IPS-18a (cell line): ENCODE measurements at regions not wholly inside any gene's neighbourhood (a gene's known extent, or its start where the extent isn't known, plus 50 kb on each side); places are given as distances from the start of the nearest gene placed in this dataset.

ENCODE experiments used
- H3K27ac ChIP-seq: one replicate; pipeline ENCODE4 v1.5.1; 2013; ENCODE audit warnings: low read length
- H3K27me3 ChIP-seq: one replicate; pipeline ENCODE4 v1.6.1; 2013; ENCODE audit warnings: mild to moderate bottlenecking, low read length; ENCODE audit not compliant: control insufficient read depth, insufficient read depth
- H3K36me3 ChIP-seq: one replicate; pipeline ENCODE4 v1.6.1; 2013; ENCODE audit warnings: low read depth, low read length; ENCODE audit not compliant: control insufficient read depth
- H3K4me1 ChIP-seq: one replicate; pipeline ENCODE4 v1.6.1; 2013; ENCODE audit warnings: low read depth, low read length; ENCODE audit not compliant: control insufficient read depth
- H3K4me3 ChIP-seq: one replicate; pipeline ENCODE4 v1.5.1; 2013; ENCODE audit warnings: low read length
- H3K9ac ChIP-seq: one replicate; pipeline ENCODE4 v1.6.1; 2013; ENCODE audit warnings: mild to moderate bottlenecking, low read length, moderate library complexity
- H3K9me3 ChIP-seq: one replicate; pipeline ENCODE4 v1.6.1; 2013; ENCODE audit warnings: low read depth, low read length; ENCODE audit not compliant: control insufficient read depth

DNA sequence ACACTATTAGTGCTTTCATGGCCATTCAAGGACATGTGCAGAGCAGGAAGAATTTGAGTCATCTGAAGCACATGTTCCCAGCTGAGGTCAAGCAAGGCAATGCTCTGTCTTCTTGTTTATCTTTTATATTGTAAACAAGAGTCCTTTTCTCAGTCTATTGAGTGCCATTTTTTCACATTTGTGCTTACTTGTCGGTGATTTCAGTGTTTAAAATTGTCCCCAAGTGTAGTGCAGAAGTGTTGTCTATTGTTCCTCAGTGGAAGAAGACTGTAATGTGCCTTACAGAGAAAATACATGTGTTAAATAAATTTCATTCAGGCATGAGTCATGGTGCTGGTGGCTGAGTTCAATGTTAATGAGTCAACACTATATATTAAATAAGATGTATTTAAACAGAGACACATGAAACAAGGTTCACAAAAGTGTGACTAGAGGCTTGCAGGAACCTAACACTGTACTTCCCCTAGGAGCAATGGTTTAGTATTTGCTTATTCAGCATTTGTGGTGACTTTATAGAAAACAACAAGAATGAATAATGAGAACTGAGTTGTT is 391.1 kb downstream of the LRIG3 start:
- H3K36me3 ChIP-seq: no peaks in the 10 kb centered on the region
- no peak overlapping the region for H3K9ac ChIP-seq
- H3K27me3 ChIP-seq: no peaks in the 10 kb centered on the region
- no peaks in the 10 kb centered on the region for H3K9me3 ChIP-seq
- H3K4me3 ChIP-seq: no peak overlapping the region
- H3K4me1 ChIP-seq: no peaks in the 10 kb centered on the region
- no peak overlapping the region for H3K27ac ChIP-seq

DNA sequence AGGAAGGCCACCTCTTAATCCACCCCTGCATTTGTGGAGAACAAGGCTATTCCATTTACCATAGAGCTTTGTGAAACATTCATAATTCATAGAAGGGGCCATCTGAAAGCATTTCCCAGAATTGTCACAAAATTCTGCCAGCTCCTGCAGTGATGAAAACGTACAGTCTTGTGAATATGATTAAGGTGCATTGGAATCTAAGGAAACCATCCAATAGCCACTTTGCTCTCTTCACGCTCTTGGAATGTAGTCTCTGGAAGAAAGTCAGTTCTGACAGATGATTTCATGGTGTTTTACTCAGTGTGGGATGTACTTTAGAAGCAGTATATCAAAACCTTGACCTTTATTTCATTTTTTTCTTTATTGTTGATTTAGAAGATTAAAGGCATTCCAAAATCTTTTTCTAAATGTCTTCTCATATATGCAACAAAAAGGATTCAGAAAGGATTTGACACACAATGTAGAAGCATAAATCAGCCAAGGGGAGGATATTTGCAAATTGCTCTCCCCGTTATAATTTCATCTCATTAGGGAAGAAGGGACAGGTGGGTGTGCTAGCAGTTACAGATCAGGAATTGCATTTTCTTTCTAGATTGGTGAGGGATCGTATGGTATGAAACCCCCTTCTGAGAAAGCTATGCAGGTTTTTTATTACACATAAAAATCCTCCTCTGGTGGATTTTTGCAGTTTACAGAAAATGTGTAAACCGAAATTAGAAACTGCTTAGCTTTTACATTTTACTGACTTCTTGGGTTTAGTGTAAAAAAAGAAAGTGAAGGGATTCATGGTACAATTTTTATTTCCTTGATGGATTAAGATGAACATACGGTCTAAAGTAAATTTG is 390.2 kb downstream of the LRIG3 start:
- H3K36me3 ChIP-seq: no peaks in the 10 kb centered on the region
- no peaks in the 10 kb centered on the region for H3K4me1 ChIP-seq
- no peak overlapping the region for H3K27ac ChIP-seq
- H3K9me3 ChIP-seq: no peaks in the 10 kb centered on the region
- no peak overlapping the region for H3K9ac ChIP-seq
- no peaks in the 10 kb centered on the region for H3K27me3 ChIP-seq
- no peak overlapping the region for H3K4me3 ChIP-seq

DNA sequence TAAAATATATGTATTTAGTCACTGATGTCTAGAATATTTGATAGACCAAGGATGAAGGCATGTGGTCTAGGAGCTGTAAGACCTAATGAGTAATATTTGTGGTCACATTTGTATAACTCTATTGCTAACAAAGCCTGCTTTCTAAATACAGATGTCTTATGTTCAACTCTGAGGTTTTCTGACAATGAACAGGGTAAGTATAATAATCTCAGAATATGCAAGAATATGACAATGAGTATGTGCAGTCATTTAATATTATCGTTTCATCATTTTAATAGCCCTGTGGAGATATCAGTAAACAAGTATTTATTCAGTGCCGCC is 389.6 kb downstream of the LRIG3 start:
- Histone ChIP-seq H3K9me3 (no peaks in the 10 kb centered on the region), H3K9ac (no peak overlapping the region), H3K36me3 (no peaks in the 10 kb centered on the region), H3K4me3 (no peak overlapping the region), H3K27ac (no peak overlapping the region), H3K4me1 (peaks cover 2% of the 10 kb centered on the region), H3K27me3 (no peaks in the 10 kb centered on the region)

DNA sequence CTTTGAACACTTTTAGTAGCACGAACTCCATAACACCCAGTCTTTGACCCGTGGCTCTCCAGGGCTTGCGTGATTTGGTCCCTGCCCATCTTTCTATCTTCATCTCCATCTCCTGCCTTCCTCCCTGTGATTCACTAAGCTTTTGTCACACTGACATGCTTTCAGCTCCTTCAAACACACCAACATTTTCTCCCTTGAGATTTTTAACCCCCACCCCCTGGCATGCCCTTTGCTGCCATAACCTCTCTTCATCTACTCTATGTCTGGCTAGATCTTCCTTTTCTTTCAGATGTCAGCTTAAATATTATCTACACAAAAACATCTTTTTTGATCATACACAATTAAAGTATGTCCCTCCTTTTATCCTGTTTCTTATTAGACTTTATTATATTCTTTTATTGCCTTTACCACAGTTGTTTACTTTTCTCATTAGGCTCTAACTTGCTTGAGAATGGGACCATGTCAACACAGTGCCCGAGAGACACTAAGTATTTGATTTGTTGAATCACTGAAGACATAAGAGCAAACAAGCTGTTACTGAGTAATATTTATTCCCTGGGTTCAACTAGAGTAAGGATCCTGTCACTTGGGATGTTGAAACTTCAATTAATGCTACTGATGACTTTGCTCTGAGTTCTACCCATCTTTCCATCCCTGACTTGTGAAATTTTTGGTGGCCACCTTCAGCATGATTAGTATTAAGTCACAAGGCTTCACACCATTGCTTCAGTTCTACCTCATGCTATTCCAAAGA is 387.3 kb downstream of the LRIG3 start:
- H3K27ac ChIP-seq: no peak overlapping the region
- no peaks in the 10 kb centered on the region for H3K27me3 ChIP-seq

DNA sequence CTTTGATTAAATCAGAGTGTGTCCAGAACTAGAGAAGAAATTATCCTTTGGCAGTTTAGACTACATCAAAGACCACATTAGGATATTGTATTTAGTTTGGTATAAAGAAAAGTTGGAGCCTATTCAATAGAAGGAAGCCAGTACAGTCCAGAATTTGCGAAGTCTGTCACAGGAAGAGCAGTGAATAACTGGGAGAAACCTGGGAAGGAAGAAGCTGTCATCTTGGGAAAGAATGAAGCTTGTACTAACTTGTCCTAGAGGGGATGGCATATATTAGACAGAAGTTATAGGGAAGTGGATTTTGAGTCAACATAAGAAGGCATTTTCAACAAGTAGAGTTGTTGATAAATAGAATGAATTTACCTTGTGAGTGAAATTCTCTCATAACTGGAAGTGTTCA is 386.7 kb downstream of the LRIG3 start:
- Histone ChIP-seq H3K36me3 (no peaks in the 10 kb centered on the region), H3K9me3 (no peaks in the 10 kb centered on the region), H3K27ac (no peak overlapping the region)

More for the DNA sequence above, 387.3 kb downstream of the LRIG3 start:
- H3K9me3 ChIP-seq: no peaks in the 10 kb centered on the region
- no peak overlapping the region for H3K4me3 ChIP-seq
- no peaks in the 10 kb centered on the region for H3K36me3 ChIP-seq
- peaks cover 3% of the 10 kb centered on the region for H3K4me1 ChIP-seq
- no peak overlapping the region for H3K9ac ChIP-seq

DNA sequence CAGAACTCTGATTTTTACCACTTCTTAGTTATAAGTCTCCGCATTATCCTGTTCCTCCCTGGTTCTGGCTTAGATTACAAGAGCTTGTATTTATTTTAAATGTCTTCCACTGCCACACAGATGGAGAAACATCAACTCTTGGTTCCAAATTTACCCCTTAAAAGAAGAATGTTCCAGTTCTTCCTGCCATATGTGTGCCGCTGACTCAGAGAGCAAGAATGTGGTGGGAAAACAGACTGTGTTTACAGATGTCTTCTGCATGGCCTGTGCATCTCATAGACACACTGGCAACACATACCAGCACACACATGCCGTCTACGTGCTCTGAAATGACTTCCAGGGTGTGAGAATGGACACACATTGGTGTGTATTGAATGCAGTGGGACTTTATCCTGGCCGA is 383.0 kb downstream of the LRIG3 start:
- no peak overlapping the region for H3K9ac ChIP-seq
- H3K36me3 ChIP-seq: no peaks in the 10 kb centered on the region
- H3K27me3 ChIP-seq: no peaks in the 10 kb centered on the region
- H3K4me3 ChIP-seq: no peak overlapping the region
- H3K27ac ChIP-seq: no peak overlapping the region
- peaks cover 3% of the 10 kb centered on the region for H3K4me1 ChIP-seq
- no peaks in the 10 kb centered on the region for H3K9me3 ChIP-seq

More for the DNA sequence above, 386.7 kb downstream of the LRIG3 start:
- Histone ChIP-seq H3K27me3 (no peaks in the 10 kb centered on the region), H3K4me1 (peaks cover 3% of the 10 kb centered on the region), H3K9ac (no peak overlapping the region), H3K4me3 (no peak overlapping the region)

DNA sequence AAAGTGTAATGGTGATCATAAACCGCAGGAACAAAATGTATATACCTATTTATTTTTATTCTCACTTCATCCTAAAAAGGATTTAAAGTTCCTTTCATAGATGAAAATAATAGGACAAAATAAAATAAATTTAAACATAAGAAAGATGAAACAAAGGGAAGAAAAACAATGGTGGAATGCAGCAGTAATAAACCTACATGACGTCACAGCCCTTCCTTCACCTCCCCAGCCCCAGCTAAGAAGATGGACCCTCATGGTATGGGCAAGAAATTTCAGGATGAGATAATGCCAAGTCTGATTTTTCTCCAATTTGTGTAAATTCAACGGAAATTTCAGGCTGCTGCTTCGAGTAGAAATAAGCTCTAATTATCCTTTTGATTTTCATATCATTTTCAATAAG is 381.0 kb downstream of the LRIG3 start:
- no peak overlapping the region for H3K4me3 ChIP-seq
- H3K27me3 ChIP-seq: no peaks in the 10 kb centered on the region
- no peak overlapping the region for H3K27ac ChIP-seq
- no peak overlapping the region for H3K9ac ChIP-seq
- H3K36me3 ChIP-seq: no peaks in the 10 kb centered on the region
- H3K9me3 ChIP-seq: no peaks in the 10 kb centered on the region
- H3K4me1 ChIP-seq: peaks cover 7% of the 10 kb centered on the region

DNA sequence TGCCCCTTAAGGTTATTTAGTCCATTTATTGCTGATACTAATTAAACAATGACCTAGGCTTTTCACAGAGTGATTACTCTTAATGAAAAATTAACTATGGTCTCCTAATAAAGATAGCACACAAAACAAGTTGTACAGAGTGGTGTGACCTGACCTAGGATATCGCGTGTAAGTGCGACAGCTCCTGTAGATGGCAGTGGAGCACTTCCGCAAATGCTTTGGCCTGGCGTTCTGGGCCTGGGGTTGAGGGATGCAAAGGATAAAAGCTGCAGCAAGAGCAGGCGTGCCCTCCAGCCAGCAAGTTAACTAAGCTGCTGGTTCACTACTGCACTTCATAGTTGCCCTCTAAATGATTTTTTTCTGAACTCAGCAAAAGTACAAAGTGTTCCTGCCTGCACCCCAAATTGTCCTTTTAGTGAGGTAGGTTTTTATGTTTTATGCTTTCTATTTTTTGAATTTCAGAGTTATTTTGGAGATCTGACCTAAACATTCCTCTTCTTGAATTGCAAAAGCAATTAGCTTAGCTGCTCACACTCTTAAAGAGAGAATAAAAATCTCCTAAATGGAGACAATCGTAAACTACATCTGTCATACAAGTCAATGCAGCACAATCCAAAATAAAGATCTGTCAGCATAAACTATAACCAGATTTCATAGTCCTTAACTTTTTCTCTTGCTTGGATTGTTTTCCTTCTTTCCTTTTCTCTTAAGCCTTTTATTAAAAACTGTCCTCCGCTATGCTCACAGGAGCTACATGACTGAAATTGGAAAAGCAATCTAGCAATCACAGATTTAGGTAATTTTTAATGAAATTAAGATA is 379.6 kb downstream of the LRIG3 start:
- H3K27me3 ChIP-seq: no peaks in the 10 kb centered on the region
- H3K4me3 ChIP-seq: no peak overlapping the region
- peaks cover 5% of the 10 kb centered on the region for H3K4me1 ChIP-seq
- H3K9ac ChIP-seq: no peak overlapping the region
- H3K36me3 ChIP-seq: no peaks in the 10 kb centered on the region
- no peaks in the 10 kb centered on the region for H3K9me3 ChIP-seq
- H3K27ac ChIP-seq: no peak overlapping the region

DNA sequence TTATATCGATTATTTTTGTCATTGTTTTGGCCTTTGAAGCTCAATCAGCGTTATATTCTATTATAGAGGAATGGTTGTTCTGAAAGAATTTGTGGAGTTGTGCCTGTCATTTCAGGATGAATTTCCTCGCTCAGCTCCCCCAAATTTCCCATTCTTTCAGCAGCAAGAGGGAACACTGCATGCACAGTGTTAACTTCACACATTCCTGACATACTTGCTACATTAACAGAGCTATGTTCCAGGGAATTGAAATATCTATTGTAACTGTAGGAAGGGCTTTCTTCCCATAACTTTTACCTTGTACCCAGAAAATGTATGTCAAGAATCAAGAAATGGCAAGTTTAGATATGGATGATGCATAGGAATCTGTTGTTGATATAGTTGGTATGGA is 379.0 kb downstream of the LRIG3 start:
- H3K9me3 ChIP-seq: no peaks in the 10 kb centered on the region
- no peak overlapping the region for H3K27ac ChIP-seq
- peaks cover 4% of the 10 kb centered on the region for H3K4me1 ChIP-seq
- no peaks in the 10 kb centered on the region for H3K36me3 ChIP-seq
- H3K4me3 ChIP-seq: no peak overlapping the region
- H3K27me3 ChIP-seq: no peaks in the 10 kb centered on the region
- H3K9ac ChIP-seq: no peak overlapping the region

DNA sequence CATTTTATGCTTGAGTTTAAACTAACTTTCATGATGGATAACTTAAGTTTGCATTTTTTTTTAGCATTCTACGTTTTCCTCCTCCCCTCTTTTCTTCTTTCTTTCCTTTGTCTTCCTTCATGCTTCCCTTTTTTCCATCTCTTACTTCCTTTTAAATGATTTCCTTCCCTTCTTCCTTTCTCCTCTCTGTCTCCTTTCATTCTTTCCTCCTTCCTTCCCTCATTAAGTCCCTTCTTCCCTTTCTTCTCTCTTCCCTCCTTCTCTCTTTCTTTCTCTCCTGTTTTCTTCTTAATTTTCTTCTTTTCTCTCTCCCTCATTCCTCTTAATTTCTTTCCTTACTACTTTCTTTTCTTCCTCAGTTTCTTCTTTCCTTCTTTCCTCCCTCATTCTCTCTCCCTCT is 376.0 kb downstream of the LRIG3 start:
- H3K4me1 ChIP-seq: peaks cover 4% of the 10 kb centered on the region
- H3K4me3 ChIP-seq: no peak overlapping the region
- no peak overlapping the region for H3K9ac ChIP-seq
- no peaks in the 10 kb centered on the region for H3K9me3 ChIP-seq
- H3K27me3 ChIP-seq: no peaks in the 10 kb centered on the region
- no peak overlapping the region for H3K27ac ChIP-seq
- no peaks in the 10 kb centered on the region for H3K36me3 ChIP-seq

DNA sequence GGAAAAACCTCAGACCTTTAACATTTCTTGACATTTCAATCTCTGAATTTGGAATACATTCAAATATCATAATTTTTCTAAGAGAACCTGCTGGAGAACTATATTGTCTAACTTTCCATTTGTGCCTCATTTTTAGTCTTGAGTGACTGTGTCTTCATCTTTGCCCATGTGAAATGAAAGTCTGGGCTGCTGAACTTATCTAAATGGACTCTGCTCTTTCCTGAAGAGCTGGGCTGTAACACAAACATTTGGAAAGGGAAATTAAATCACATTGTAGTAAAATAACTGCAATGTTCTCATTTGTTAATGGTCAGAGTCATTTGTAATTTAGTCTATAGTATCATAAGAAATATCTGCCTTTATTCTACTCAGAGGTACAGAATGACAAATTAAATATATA is 373.1 kb downstream of the LRIG3 start:
- Histone ChIP-seq H3K4me3 (no peak overlapping the region), H3K36me3 (no peaks in the 10 kb centered on the region)

More for the DNA sequence above, 373.1 kb downstream of the LRIG3 start:
- H3K9me3 ChIP-seq: no peaks in the 10 kb centered on the region
- no peak overlapping the region for H3K27ac ChIP-seq
- peaks cover 4% of the 10 kb centered on the region for H3K4me1 ChIP-seq
- H3K27me3 ChIP-seq: no peaks in the 10 kb centered on the region
- H3K9ac ChIP-seq: no peak overlapping the region
